ENCODE measurements at regions not wholly inside any gene's neighbourhood (a gene's known extent, or its start where the extent isn't known, plus 50 kb on each side); places are given as distances from the start of the nearest gene placed in this dataset.
A peak's percentile ranks its signal among the peaks of the same experiment; 100 is the strongest.
"Not testable (repeated sequence)": the region's sequence is repeated elsewhere in the genome, so short reads cannot be mapped to it uniquely, and the experiment has no call there.

DNA sequence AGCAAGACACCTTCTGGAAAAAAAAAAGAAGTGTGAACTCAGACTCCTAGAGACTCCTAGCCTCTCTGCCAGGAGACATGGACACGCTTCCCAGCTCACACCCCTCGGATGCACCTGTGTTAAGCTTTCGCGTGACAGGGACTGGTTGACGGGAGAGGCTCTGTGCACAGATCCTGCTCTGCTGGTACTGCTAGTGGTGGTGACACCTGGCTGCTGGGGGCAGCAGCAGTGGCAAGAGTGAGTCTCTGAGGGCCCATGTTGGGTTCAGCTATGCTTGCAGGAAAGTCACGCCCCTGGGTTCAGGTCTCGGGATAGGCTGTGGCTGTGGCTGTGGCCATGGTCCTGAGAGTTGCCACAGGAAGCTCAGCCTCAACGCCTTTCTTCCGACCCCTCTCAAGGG is 81.1 kb downstream of the XRCC2 start:
- Mint-ChIP-seq H3K4me1 (no peaks in the 10 kb centered on the region), H3K4me3 (no peak overlapping the region), H3K27ac (no peak overlapping the region), H3K36me3 (no peaks in the 10 kb centered on the region), H3K9me3 (no peaks in the 10 kb centered on the region)
- ATAC-seq, result no peak
- DNase-seq (ENCODE audit: low spot score in 2 of 2), result no peak

DNA sequence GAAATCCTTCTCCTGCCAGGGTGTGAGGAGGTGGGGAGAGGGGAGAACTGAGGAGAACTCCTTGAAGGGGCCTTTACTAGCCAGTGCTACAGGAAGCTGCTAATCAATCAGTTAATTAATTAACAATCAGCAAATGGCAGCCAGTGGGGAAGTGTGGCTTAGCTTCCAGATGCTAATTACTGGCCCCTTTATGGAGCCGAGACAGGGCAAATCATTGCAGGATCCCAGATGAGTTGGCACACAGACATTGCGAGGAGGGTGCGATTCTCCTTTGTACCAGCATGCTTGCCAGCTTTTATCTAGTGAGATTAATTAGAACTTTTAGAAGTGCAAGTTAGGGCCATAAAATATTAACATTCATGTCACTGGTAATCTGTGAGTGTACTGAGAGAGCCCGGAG is 84.0 kb downstream of the XRCC2 start:
- Mint-ChIP-seq H3K27ac (no peak overlapping the region), H3K9me3 (no peaks in the 10 kb centered on the region), H3K4me1 (no peaks in the 10 kb centered on the region), H3K4me3 (no peak overlapping the region), H3K36me3 (no peaks in the 10 kb centered on the region)
- no peak for ATAC-seq
- DNase-seq (ENCODE audit: low spot score in 2 of 2), result no peak

DNA sequence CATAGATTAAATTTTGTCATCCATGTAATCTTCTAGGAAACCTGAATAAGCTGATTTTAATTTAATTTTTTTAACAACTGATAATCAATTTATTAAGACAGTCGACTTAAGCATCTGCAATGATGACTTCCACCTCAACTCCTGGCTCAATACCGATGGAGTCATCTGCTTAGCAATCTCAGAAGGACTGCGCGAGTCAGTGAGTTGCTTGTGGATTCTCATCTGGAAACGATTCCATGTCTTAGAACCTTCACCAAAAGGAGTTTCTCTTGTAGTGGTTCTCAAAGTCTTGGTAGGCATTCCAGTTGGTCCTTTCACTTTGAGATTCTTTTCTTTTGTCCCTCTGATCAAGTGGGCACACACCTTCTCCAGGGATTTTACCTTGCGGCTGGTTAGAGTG is 85.5 kb downstream of the XRCC2 start:
- no peak for DNase-seq (ENCODE audit: low spot score in 2 of 2)
- no peaks in the 10 kb centered on the region for H3K9me3 Mint-ChIP-seq
- H3K4me3 Mint-ChIP-seq, result no peak overlapping the region
- H3K27ac Mint-ChIP-seq, result no peak overlapping the region
- no peaks in the 10 kb centered on the region for H3K36me3 Mint-ChIP-seq
- H3K4me1 Mint-ChIP-seq, result no peaks in the 10 kb centered on the region
- ATAC-seq, result no peak

DNA sequence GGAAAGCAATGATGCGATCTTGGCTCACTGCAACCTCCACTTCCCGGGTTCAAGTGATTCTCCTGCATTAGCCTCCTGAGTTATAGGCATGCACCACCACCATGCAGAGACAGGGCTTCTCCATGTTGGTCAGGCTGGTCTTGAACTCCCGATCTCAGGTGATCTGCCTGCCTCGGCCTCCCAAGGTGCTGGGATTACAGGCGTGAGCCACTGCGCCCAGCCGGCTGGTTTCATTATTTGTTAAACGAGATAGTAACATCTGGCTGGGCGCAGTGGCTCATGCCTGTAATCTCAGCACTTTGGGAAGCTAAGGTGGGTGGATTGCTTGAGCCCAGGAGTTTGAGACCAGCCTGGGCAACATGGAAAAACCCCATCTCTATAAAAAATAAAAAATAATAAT is 86.1 kb downstream of the XRCC2 start:
- not testable (repeated sequence) for H3K4me1 Mint-ChIP-seq; ATAC-seq; H3K27ac Mint-ChIP-seq; H3K4me3 Mint-ChIP-seq; H3K36me3 Mint-ChIP-seq; DNase-seq (ENCODE audit: low spot score in 2 of 2); H3K9me3 Mint-ChIP-seq

DNA sequence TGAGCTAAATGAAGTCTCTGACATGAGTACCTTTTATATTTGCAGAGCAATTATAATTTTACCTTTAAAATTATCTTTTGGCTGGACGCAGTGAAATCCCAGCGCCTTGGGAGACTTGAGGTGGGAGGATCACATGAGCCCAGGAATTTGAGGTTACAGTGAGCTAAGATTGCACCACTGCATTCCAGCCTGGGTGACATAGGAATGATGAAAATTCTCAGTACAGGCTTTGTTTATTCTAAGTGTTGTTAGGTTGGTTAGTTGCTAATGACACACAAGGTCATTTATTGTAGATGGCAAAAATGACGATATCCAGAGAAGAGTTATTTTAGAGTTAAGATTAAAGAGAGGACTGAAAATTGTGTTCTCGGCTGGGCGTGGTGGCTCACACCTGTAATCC is 87.6 kb downstream of the XRCC2 start:
- no peak for ATAC-seq
- Mint-ChIP-seq H3K4me1 (no peaks in the 10 kb centered on the region), H3K36me3 (no peaks in the 10 kb centered on the region), H3K9me3 (no peaks in the 10 kb centered on the region), H3K4me3 (no peak overlapping the region), H3K27ac (no peak overlapping the region)
- DNase-seq (ENCODE audit: low spot score in 2 of 2), result no peak

DNA sequence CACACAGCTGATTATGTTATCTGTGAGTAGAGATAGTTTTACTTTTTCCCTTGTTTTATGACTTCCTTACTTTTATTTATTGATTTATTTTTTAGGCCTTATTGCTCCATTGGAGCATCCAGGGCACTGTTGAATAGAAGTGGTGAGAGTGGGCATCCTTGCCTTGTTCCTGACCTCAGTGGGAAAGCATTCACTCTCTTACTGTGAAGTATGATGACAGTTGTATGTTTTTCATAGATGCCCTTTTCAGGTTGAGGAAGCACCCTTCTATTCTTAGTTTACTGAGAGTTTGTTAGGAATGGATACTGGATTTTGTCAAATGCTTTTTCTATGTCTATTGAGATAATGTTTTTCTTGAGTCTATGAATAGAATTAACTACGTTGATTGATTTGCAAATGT is 88.6 kb downstream of the XRCC2 start:
- Mint-ChIP-seq H3K4me3 (no peak overlapping the region), H3K36me3 (no peaks in the 10 kb centered on the region), H3K27ac (no peak overlapping the region), H3K9me3 (no peaks in the 10 kb centered on the region), H3K4me1 (no peaks in the 10 kb centered on the region)
- no peak for DNase-seq (ENCODE audit: low spot score in 2 of 2)
- no peak for ATAC-seq

DNA sequence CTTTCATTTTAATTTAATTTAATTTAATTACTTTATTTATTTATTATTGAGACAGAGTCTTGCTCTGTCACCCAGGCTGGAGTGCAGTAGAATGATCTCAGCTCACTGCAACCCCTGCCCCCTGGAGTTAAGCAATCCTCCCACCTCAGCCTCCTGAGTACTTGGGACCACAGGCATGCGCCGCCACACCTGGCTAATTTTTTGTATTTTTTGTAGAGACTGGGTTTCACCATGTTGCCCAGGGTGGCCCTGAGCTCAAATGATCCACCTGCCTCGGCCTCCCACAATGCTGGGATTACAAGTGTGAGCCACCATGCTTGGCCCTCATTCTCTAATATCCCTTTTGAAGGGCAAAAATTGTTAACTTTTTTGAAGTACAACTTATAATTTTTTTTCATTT is 92.9 kb downstream of the XRCC2 start:
- no peaks in the 10 kb centered on the region for H3K9me3 Mint-ChIP-seq
- H3K27ac Mint-ChIP-seq, result no peak overlapping the region
- no peak for DNase-seq (ENCODE audit: low spot score in 2 of 2)
- no peak for ATAC-seq
- no peaks in the 10 kb centered on the region for H3K36me3 Mint-ChIP-seq
- H3K4me1 Mint-ChIP-seq, result no peaks in the 10 kb centered on the region
- H3K4me3 Mint-ChIP-seq, result no peak overlapping the region

DNA sequence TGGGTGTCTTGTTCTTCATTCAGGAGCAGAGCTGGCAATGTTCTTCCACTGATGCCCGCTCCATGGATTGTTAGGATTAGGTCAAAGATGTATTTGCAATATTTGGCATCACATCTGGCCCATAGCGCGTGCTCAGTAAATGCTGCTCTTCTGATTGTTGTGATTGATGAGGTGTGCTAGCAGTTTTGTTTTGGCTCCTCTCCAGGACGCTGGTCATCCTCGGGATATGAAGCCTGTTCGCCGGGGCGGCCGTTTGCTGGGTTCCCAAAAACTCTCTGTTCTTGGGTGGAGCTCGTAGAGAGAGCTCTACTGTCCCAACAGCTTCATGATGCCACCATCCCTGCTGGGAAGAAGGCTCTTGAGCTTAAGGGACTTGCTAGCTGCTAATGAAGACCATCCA is 96.9 kb downstream of the XRCC2 start:
- DNase-seq (ENCODE audit: low spot score in 2 of 2), result no peak
- Mint-ChIP-seq H3K36me3 (no peaks in the 10 kb centered on the region), H3K4me1 (no peaks in the 10 kb centered on the region), H3K4me3 (no peak overlapping the region), H3K27ac (no peak overlapping the region), H3K9me3 (no peaks in the 10 kb centered on the region)
- ATAC-seq, result no peak

DNA sequence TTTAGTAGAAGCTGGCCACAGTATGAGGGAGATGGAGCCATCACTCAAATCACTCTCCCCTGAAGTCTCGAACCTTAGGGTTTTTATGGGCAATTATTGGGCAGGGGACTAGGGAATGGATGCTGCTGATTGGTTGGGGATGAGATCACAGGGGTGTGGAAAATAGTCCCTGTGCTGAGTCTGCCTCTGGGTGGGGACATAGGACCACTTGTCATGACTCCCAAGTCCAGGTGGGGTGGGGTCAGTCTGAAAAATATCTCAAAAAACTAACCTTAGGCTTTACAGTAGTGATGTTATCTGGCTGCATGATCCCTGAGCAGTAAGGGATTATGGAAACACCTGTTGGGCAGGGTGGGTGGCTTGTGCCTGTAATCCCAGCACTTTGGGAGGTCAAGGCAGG is 98.6 kb downstream of the XRCC2 start:
- Mint-ChIP-seq H3K4me1 (no peaks in the 10 kb centered on the region), H3K4me3 (no peak overlapping the region), H3K27ac (no peak overlapping the region), H3K36me3 (no peaks in the 10 kb centered on the region), H3K9me3 (no peaks in the 10 kb centered on the region)
- ATAC-seq, result no peak
- DNase-seq (ENCODE audit: low spot score in 2 of 2), result no peak

DNA sequence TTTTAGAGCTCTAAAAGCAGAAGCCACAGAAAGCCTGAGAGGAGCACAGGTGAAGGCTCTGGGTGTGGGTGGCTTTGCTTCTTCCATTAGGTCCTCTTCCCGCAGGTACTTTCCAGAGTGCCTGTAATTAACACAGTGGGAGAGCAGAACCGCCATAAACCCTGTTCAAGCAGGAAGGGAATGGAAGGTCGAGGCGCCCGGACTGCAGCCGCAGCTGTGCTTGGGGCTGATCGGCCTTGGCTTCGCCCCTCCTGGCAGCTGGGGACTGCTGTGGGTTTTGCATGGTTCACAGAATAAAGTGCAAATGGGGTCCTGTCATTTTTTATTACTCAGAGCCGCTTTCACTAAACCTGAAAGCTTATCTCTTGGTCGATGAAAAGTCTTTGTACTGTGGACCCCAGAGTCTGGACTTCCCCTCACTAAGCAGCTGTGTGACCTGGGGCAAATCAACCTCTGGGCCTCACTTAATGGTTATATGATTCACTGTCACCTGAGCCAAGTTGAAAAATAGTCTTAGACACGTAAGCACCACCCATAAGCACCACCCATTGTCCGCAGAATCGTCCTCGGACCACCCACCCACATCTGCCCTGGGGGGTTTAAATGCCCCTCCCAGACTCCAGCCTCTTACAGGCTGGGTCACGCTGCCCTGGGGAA is 100.9 kb downstream of the XRCC2 start:
- DNase-seq (ENCODE audit: low spot score in 2 of 2) (no peak), ATAC-seq (no peak)
- Mint-ChIP-seq H3K27ac (no peak overlapping the region), H3K36me3 (no peaks in the 10 kb centered on the region), H3K4me1 (no peaks in the 10 kb centered on the region), H3K9me3 (no peaks in the 10 kb centered on the region), H3K4me3 (no peak overlapping the region)

DNA sequence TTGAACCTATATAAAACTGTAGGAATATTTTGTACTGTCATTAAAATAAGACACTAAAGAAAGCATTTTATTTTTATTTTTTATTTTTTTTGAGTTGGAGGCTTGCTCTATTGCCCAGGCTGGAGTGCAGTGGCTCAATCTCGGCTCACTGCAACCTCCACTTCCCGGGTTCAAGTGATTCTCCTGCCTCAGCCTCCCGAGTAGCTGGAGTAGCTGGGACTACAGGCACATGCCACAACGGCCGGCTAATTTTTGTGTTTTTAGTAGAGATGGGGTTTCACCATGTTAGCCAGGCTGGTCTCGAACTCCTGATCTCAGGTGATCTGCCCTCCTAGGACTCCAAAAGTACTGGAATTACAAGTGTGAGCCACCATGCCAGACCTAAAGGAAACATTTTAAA is 102.8 kb downstream of the XRCC2 start:
- H3K4me1 Mint-ChIP-seq, H3K4me3 Mint-ChIP-seq, H3K27ac Mint-ChIP-seq: not testable (repeated sequence)

DNA sequence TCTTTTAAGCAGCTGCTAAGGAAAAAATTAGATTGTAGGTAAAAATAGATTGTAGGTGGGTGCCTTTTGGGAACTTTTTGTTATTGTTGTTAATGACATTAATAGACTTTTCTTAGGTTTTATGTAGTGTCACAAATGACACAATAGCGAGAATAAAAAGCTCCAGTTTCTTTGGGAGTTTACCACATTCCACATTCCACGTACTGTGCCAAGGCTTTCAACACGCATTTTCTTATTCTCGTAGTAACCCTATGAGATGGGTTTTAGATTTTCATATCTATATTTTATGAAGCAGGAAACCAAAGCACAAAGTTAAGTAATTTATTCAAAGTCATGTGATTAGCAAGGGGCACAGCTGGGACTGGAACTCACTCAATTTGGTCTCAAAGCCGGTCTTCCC is 103.8 kb downstream of the XRCC2 start:
- Mint-ChIP-seq H3K9me3 (no peaks in the 10 kb centered on the region), H3K27ac (no peak overlapping the region), H3K36me3 (no peaks in the 10 kb centered on the region), H3K4me3 (no peak overlapping the region), H3K4me1 (no peaks in the 10 kb centered on the region)
- no peak for ATAC-seq
- no peak for DNase-seq (ENCODE audit: low spot score in 2 of 2)

More for the DNA sequence above, 102.8 kb downstream of the XRCC2 start:
- not testable (repeated sequence) for H3K9me3 Mint-ChIP-seq; DNase-seq (ENCODE audit: low spot score in 2 of 2); H3K36me3 Mint-ChIP-seq; ATAC-seq

DNA sequence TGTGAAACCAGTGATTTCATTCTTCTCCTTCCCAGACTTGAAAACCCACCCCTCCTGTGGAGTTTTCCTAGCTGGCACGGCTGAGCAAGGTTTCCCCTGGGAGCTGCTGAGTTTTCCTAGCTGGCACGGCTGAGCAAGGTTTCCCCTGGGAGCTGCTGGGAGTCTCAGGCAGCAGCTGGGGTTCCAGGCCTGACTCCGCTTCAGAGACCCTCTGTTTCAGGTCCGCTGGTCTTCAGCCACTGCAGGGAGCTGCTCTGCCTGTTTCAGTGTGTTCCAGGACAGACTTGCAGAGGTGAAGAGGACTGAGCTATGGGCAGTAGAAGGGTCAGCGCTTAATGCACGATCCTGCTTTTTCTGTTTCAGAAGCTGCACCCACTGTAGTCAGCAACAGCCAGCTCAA is 104.9 kb downstream of the XRCC2 start:
- H3K4me3 Mint-ChIP-seq, result no peak overlapping the region
- no peaks in the 10 kb centered on the region for H3K36me3 Mint-ChIP-seq
- ATAC-seq, result no peak
- H3K9me3 Mint-ChIP-seq, result no peaks in the 10 kb centered on the region
- H3K4me1 Mint-ChIP-seq, result no peaks in the 10 kb centered on the region
- no peak for DNase-seq (ENCODE audit: low spot score in 2 of 2)
- no peak overlapping the region for H3K27ac Mint-ChIP-seq

DNA sequence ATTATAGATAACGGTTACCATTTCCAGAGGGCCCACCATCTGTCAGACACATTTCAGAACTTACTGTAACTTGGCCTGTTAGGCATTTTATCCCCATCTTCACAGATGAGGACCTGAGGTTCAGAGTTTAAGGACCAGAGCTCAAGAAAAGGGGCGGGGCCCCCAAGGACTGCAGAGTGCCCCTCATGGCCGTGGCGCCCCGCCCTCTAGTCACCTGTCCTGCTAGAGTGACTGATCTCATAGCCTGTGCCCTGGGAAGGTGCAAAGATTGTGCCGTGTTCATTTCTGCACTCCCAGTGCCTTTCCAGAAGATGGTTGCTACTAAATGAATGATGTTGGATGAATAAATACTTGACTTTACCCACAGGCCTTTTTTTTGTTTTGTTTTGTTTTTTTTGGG is 107.0 kb downstream of the XRCC2 start:
- no peak for ATAC-seq
- no peaks in the 10 kb centered on the region for H3K9me3 Mint-ChIP-seq
- no peaks in the 10 kb centered on the region for H3K36me3 Mint-ChIP-seq
- no peak overlapping the region for H3K4me3 Mint-ChIP-seq
- H3K4me1 Mint-ChIP-seq, result peaks cover 7% of the 10 kb centered on the region
- DNase-seq (ENCODE audit: low spot score in 2 of 2), result no peak
- no peak overlapping the region for H3K27ac Mint-ChIP-seq

DNA sequence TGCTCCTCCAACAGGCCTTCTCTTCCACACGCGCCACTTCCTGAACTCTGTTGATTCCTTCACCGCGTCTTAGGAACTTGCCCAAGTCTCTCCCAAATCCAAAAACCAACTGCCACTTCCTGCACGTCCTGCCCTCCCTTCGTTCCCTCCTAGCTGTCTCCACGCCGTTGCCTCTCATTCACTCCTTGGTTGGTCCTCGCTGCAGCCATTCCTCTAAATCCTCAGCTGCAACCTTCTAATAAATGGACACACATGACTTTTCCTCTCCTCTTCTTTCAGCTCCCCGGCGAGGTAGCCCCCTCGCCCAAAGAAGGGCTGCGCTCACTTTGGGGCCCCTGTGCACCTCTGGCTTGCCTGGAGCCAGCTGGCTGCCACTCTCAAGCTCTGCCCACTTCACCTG is 110.2 kb downstream of the XRCC2 start:
- Mint-ChIP-seq H3K4me3 (no peak overlapping the region), H3K27ac (no peak overlapping the region), H3K4me1 (peaks cover 7% of the 10 kb centered on the region), H3K9me3 (no peaks in the 10 kb centered on the region), H3K36me3 (no peaks in the 10 kb centered on the region)
- ATAC-seq (no peak), DNase-seq (ENCODE audit: low spot score in 2 of 2) (no peak)

DNA sequence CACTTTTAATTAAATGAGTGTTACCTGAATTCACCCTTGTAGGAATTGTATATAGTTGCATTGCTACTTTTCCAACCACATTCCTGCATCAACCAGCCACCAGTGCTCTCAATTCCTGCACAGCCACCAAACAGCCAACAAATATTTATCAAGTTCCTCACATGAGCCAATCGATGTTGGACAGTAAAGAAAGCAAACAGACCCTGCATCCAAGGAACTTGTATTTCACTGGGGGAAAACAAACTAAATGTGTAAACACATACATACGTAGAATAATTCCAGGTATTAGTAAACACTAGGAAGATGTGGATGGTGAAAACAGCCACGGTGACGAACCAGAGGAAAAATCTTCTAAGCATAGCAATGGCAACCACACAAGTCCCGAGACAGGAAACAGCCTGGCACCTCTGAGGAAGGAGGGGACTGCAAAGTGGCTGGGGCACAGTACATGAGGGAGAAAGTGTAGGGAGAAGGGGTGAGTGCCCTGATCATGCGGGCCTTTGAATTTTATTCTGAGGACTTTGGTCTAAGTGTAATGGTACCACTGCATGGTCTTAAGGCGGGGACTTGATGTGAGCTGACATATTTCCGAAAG is 111.2 kb downstream of the XRCC2 start:
- H3K4me1 Mint-ChIP-seq, result peaks cover 7% of the 10 kb centered on the region
- no peaks in the 10 kb centered on the region for H3K36me3 Mint-ChIP-seq
- ATAC-seq (peak; percentile 24), DNase-seq (ENCODE audit: low spot score in 2 of 2) (no peak)
- no peak overlapping the region for H3K27ac Mint-ChIP-seq
- no peak overlapping the region for H3K4me3 Mint-ChIP-seq
- no peaks in the 10 kb centered on the region for H3K9me3 Mint-ChIP-seq

Measured in stimulated activated effector memory CD8-positive, alpha-beta T cell treated with anti-CD3 and anti-CD28 coated beads, Interleukin-12 subunit alpha, Interleukin-12 subunit beta, amount 100 ng/mL, for 72 hours (primary cell).